ENCODE measurements at regions not wholly inside any gene's neighbourhood (a gene's known extent, or its start where the extent isn't known, plus 50 kb on each side); places are given as distances from the start of the nearest gene placed in this dataset.

- Histone ChIP-seq H3K27me3 (ENCODE audit: control insufficient read depth in 2 of 2, insufficient read depth in 2 of 2, low read length in 2 of 2) (no peaks in the 10 kb centered on the region), H3K4me3 (ENCODE audit: low read length in 2 of 2) (no peak overlapping the region), H3K9me3 (ENCODE audit: control insufficient read depth in 2 of 2, low read length in 2 of 2) (no peaks in the 10 kb centered on the region), H3K4me1 (ENCODE audit: control insufficient read depth in 2 of 2, insufficient read depth in 2 of 2, low read length in 2 of 2) (no peaks in the 10 kb centered on the region), H3K27ac (ENCODE audit: low read depth in 2 of 2, low read length in 2 of 2) (no peak overlapping the region), H3K36me3 (ENCODE audit: control insufficient read depth in 2 of 2, insufficient read depth in 2 of 2, low read length in 2 of 2) (no peaks in the 10 kb centered on the region), H3K9ac (ENCODE audit: low read depth in 1 of 2, low read length in 2 of 2) (no peak overlapping the region)
These were observed 107.5 kb upstream of the NSMCE3 start for GRCh38 chr15:29377161-29377560.

DNA sequence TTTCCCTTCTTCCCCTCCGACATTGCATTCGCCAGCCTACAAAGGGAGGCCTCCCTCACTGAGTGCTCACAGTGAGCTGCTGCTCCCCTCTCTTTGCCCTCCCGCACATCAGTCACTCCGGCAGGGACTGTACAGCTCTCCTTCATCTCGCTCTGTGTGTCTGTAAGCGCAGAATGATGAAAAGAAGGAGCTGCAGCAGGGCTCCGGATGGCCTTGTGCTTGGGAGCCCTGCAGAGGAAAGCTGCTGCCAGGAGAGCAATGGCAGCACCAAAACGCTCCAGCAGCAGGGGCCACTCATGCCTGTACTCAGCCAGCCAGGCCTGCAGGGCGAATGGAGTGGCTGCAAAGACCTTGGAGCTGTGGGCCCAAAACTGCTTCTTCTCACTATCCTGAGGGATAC, 107.0 kb upstream of the NSMCE3 start:
- Histone ChIP-seq H3K4me1 (ENCODE audit: control insufficient read depth in 2 of 2, insufficient read depth in 2 of 2, low read length in 2 of 2) (no peaks in the 10 kb centered on the region), H3K27me3 (ENCODE audit: control insufficient read depth in 2 of 2, insufficient read depth in 2 of 2, low read length in 2 of 2) (no peaks in the 10 kb centered on the region), H3K36me3 (ENCODE audit: control insufficient read depth in 2 of 2, insufficient read depth in 2 of 2, low read length in 2 of 2) (no peaks in the 10 kb centered on the region), H3K4me3 (ENCODE audit: low read length in 2 of 2) (no peak overlapping the region), H3K27ac (ENCODE audit: low read depth in 2 of 2, low read length in 2 of 2) (no peak overlapping the region), H3K9ac (ENCODE audit: low read depth in 1 of 2, low read length in 2 of 2) (no peak overlapping the region), H3K9me3 (ENCODE audit: control insufficient read depth in 2 of 2, low read length in 2 of 2) (no peaks in the 10 kb centered on the region)

- Histone ChIP-seq H3K9me3 (ENCODE audit: control insufficient read depth in 2 of 2, low read length in 2 of 2) (peaks cover 0 to 4% of the 10 kb centered on the region in 2 donors), H3K27ac (ENCODE audit: low read depth in 2 of 2, low read length in 2 of 2) (no peak overlapping the region), H3K4me3 (ENCODE audit: low read length in 2 of 2) (no peak overlapping the region), H3K36me3 (ENCODE audit: control insufficient read depth in 2 of 2, insufficient read depth in 2 of 2, low read length in 2 of 2) (no peaks in the 10 kb centered on the region), H3K4me1 (ENCODE audit: control insufficient read depth in 2 of 2, insufficient read depth in 2 of 2, low read length in 2 of 2) (no peaks in the 10 kb centered on the region), H3K9ac (ENCODE audit: low read depth in 1 of 2, low read length in 2 of 2) (no peak overlapping the region), H3K27me3 (ENCODE audit: control insufficient read depth in 2 of 2, insufficient read depth in 2 of 2, low read length in 2 of 2) (no peaks in the 10 kb centered on the region)
These were observed 99.6 kb upstream of the NSMCE3 start for GRCh38 chr15:29369261-29369660.

DNA sequence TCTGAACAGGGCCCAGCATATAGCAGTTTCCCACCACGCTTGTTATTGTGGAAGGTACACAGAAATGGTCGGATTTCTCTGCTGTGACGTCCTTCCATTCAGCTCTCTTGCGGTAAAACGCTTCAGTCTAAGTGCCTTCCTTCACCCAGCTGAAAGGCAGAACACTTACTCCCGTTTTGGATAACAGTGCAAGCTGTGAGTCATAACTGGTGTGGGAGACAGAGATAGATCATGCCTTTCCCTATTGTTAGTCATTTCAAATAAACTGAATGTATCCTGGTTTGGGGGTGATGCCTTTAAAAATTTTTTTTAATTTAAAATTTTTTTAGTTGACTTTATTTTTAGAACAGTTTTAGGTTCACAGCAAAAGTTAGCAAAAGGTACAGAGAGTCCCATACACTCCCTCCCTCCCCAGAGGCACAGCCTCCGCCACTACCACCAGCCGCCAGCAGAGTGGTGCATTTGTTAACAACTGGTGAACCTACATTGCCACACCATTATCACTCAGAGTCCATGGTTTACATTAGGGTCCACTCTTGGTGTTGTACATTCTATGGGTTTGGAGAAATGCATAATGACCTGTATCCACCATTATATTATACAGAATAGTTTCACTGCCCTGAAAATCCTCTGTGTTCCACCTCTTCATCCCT, 94.9 kb upstream of the NSMCE3 start:
- H3K9ac ChIP-seq (ENCODE audit: low read depth in 1 of 2, low read length in 2 of 2) = no peak overlapping the region
- H3K27ac ChIP-seq (ENCODE audit: low read depth in 2 of 2, low read length in 2 of 2) = no peak overlapping the region
- no peak overlapping the region for H3K4me3 ChIP-seq (ENCODE audit: low read length in 2 of 2)
- no peaks in the 10 kb centered on the region for H3K27me3 ChIP-seq (ENCODE audit: control insufficient read depth in 2 of 2, insufficient read depth in 2 of 2, low read length in 2 of 2)
- H3K36me3 ChIP-seq (ENCODE audit: control insufficient read depth in 2 of 2, insufficient read depth in 2 of 2, low read length in 2 of 2) = no peaks in the 10 kb centered on the region
- H3K4me1 ChIP-seq (ENCODE audit: control insufficient read depth in 2 of 2, insufficient read depth in 2 of 2, low read length in 2 of 2) = no peaks in the 10 kb centered on the region
- peaks cover 0 to 4% of the 10 kb centered on the region in 2 donors for H3K9me3 ChIP-seq (ENCODE audit: control insufficient read depth in 2 of 2, low read length in 2 of 2)

- H3K4me1 ChIP-seq (ENCODE audit: control insufficient read depth in 2 of 2, insufficient read depth in 2 of 2, low read length in 2 of 2) = no peaks in the 10 kb centered on the region
- no peaks in the 10 kb centered on the region for H3K36me3 ChIP-seq (ENCODE audit: control insufficient read depth in 2 of 2, insufficient read depth in 2 of 2, low read length in 2 of 2)
- no peaks in the 10 kb centered on the region for H3K9me3 ChIP-seq (ENCODE audit: control insufficient read depth in 2 of 2, low read length in 2 of 2)
- no peaks in the 10 kb centered on the region for H3K27me3 ChIP-seq (ENCODE audit: control insufficient read depth in 2 of 2, insufficient read depth in 2 of 2, low read length in 2 of 2)
- H3K27ac ChIP-seq (ENCODE audit: low read depth in 2 of 2, low read length in 2 of 2) = no peak overlapping the region
- no peak overlapping the region for H3K4me3 ChIP-seq (ENCODE audit: low read length in 2 of 2)
- no peak overlapping the region for H3K9ac ChIP-seq (ENCODE audit: low read depth in 1 of 2, low read length in 2 of 2)
These were observed 91.9 kb upstream of the NSMCE3 start for GRCh38 chr15:29361560-29361959.

- Histone ChIP-seq H3K27ac (ENCODE audit: low read depth in 2 of 2, low read length in 2 of 2) (no peak overlapping the region), H3K9me3 (ENCODE audit: control insufficient read depth in 2 of 2, low read length in 2 of 2) (no peaks in the 10 kb centered on the region), H3K9ac (ENCODE audit: low read depth in 1 of 2, low read length in 2 of 2) (no peak overlapping the region), H3K4me1 (ENCODE audit: control insufficient read depth in 2 of 2, insufficient read depth in 2 of 2, low read length in 2 of 2) (no peaks in the 10 kb centered on the region), H3K36me3 (ENCODE audit: control insufficient read depth in 2 of 2, insufficient read depth in 2 of 2, low read length in 2 of 2) (no peaks in the 10 kb centered on the region), H3K27me3 (ENCODE audit: control insufficient read depth in 2 of 2, insufficient read depth in 2 of 2, low read length in 2 of 2) (no peaks in the 10 kb centered on the region), H3K4me3 (ENCODE audit: low read length in 2 of 2) (no peak overlapping the region)
These were observed 90.5 kb upstream of the NSMCE3 start for GRCh38 chr15:29360152-29360551.

DNA sequence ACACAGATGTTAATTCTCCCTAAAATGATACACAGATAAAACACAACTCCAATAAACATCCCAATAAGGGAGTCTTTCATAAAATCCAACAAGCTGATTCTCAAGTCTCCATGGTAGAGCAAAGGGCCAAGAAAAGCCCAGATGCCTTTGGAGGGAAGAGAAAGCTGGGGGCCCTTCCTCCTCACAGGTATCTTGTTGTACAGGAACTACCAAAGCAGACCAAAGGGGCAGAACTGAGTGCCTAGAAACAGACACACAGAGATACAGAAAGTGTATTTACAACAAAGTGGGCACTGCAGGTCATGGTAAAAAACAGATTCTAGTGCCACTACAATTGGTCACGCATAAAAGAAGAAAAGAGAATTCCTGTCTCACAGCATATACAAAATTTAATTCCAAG, 87.2 kb upstream of the NSMCE3 start:
- Histone ChIP-seq H3K27ac (ENCODE audit: low read depth in 2 of 2, low read length in 2 of 2) (no peak overlapping the region), H3K4me3 (ENCODE audit: low read length in 2 of 2) (no peak overlapping the region), H3K4me1 (ENCODE audit: control insufficient read depth in 2 of 2, insufficient read depth in 2 of 2, low read length in 2 of 2) (no peaks in the 10 kb centered on the region), H3K9me3 (ENCODE audit: control insufficient read depth in 2 of 2, low read length in 2 of 2) (no peaks in the 10 kb centered on the region), H3K27me3 (ENCODE audit: control insufficient read depth in 2 of 2, insufficient read depth in 2 of 2, low read length in 2 of 2) (no peaks in the 10 kb centered on the region), H3K36me3 (ENCODE audit: control insufficient read depth in 2 of 2, insufficient read depth in 2 of 2, low read length in 2 of 2) (no peaks in the 10 kb centered on the region), H3K9ac (ENCODE audit: low read depth in 1 of 2, low read length in 2 of 2) (no peak overlapping the region)

- Histone ChIP-seq H3K4me1 (ENCODE audit: control insufficient read depth in 2 of 2, insufficient read depth in 2 of 2, low read length in 2 of 2) (no peaks in the 10 kb centered on the region), H3K27me3 (ENCODE audit: control insufficient read depth in 2 of 2, insufficient read depth in 2 of 2, low read length in 2 of 2) (no peaks in the 10 kb centered on the region), H3K36me3 (ENCODE audit: control insufficient read depth in 2 of 2, insufficient read depth in 2 of 2, low read length in 2 of 2) (no peaks in the 10 kb centered on the region), H3K9me3 (ENCODE audit: control insufficient read depth in 2 of 2, low read length in 2 of 2) (no peaks in the 10 kb centered on the region), H3K4me3 (ENCODE audit: low read length in 2 of 2) (no peak overlapping the region), H3K9ac (ENCODE audit: low read depth in 1 of 2, low read length in 2 of 2) (no peak overlapping the region), H3K27ac (ENCODE audit: low read depth in 2 of 2, low read length in 2 of 2) (no peak overlapping the region)
These were observed 85.9 kb upstream of the NSMCE3 start for GRCh38 chr15:29355477-29355876.

GRCh38 chr15:29352402-29352801, 82.8 kb upstream of the NSMCE3 start:
- no peaks in the 10 kb centered on the region for H3K4me1 ChIP-seq (ENCODE audit: control insufficient read depth in 2 of 2, insufficient read depth in 2 of 2, low read length in 2 of 2)
- H3K27ac ChIP-seq (ENCODE audit: low read depth in 2 of 2, low read length in 2 of 2) = no peak overlapping the region
- H3K36me3 ChIP-seq (ENCODE audit: control insufficient read depth in 2 of 2, insufficient read depth in 2 of 2, low read length in 2 of 2) = no peaks in the 10 kb centered on the region
- H3K4me3 ChIP-seq (ENCODE audit: low read length in 2 of 2) = no peak overlapping the region
- H3K9me3 ChIP-seq (ENCODE audit: control insufficient read depth in 2 of 2, low read length in 2 of 2) = no peaks in the 10 kb centered on the region
- H3K9ac ChIP-seq (ENCODE audit: low read depth in 1 of 2, low read length in 2 of 2) = no peak overlapping the region
- no peaks in the 10 kb centered on the region for H3K27me3 ChIP-seq (ENCODE audit: control insufficient read depth in 2 of 2, insufficient read depth in 2 of 2, low read length in 2 of 2)

- H3K36me3 ChIP-seq (ENCODE audit: control insufficient read depth in 2 of 2, insufficient read depth in 2 of 2, low read length in 2 of 2) = no peaks in the 10 kb centered on the region
- no peak overlapping the region for H3K9ac ChIP-seq (ENCODE audit: low read depth in 1 of 2, low read length in 2 of 2)
- H3K4me3 ChIP-seq (ENCODE audit: low read length in 2 of 2) = no peak overlapping the region
- no peaks in the 10 kb centered on the region for H3K27me3 ChIP-seq (ENCODE audit: control insufficient read depth in 2 of 2, insufficient read depth in 2 of 2, low read length in 2 of 2)
- no peaks in the 10 kb centered on the region for H3K4me1 ChIP-seq (ENCODE audit: control insufficient read depth in 2 of 2, insufficient read depth in 2 of 2, low read length in 2 of 2)
- H3K27ac ChIP-seq (ENCODE audit: low read depth in 2 of 2, low read length in 2 of 2) = no peak overlapping the region
- no peaks in the 10 kb centered on the region for H3K9me3 ChIP-seq (ENCODE audit: control insufficient read depth in 2 of 2, low read length in 2 of 2)
These were observed 79.6 kb upstream of the NSMCE3 start for GRCh38 chr15:29349196-29349595.

All from mucosa of rectum (tissue), 2 donors.